ENCODE measurements at regions not wholly inside any gene's neighbourhood (a gene's known extent, or its start where the extent isn't known, plus 50 kb on each side); places are given as distances from the start of the nearest gene placed in this dataset.

DNA sequence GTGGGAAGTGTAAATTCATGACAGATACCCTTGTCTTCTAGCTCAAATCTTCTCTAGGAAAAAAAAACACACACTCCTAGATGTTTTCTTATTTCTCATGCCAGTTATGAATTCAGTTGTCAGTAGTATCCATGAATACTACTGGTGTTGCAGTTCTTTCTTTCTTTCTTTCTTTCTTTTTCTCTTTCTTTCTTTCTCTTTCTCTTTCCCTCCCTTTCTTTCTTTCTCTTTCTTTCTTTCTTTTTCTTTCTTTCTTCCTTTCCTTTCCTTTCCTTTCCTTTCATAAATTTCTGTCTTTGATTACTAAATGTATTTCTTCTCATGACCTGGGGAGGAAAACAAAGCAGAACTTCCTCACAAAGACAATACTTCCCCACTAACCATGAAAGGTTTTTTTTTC is 253.8 kb downstream of the PCDH7 start:
- Histone ChIP-seq H3K27ac (no peak overlapping the region), H3K4me3 (no peak overlapping the region), H3K36me3 (no peaks in the 10 kb centered on the region), H3K9me3 (no peaks in the 10 kb centered on the region), H3K27me3 (no peaks in the 10 kb centered on the region), H3K4me1 (no peaks in the 10 kb centered on the region)
- intact Hi-C loops (cut with DNase I; ENCODE audit: low total_unique reads), result no loop called here
- no peak for DNase-seq (ENCODE audit: low spot score in 2 of 2)
- TF ChIP-seq CTCF (IDR thresholded peaks at IDR 0.05), result no peak
- no peak for TF ChIP-seq POLR2A (IDR thresholded peaks at IDR 0.05)
- TF ChIP-seq POLR2AphosphoS5 (IDR thresholded peaks at IDR 0.05), result no peak

- H3K4me3 ChIP-seq, result no peak overlapping the region
- no peaks in the 10 kb centered on the region for H3K9me3 ChIP-seq
- DNase-seq (ENCODE audit: low spot score in 2 of 2), result no peak
- no peak overlapping the region for H3K27ac ChIP-seq
- H3K27me3 ChIP-seq, result no peaks in the 10 kb centered on the region
- no peaks in the 10 kb centered on the region for H3K36me3 ChIP-seq
- TF ChIP-seq POLR2AphosphoS5 (IDR thresholded peaks at IDR 0.05), result no peak
- TF ChIP-seq CTCF (IDR thresholded peaks at IDR 0.05), result no peak
- TF ChIP-seq POLR2A (IDR thresholded peaks at IDR 0.05), result no peak
- no peaks in the 10 kb centered on the region for H3K4me1 ChIP-seq
- intact Hi-C loops (cut with DNase I; ENCODE audit: low total_unique reads), result no loop called here
Observed at GRCh38 chr4:30979402-30979801, 259.2 kb downstream of the PCDH7 start.

DNA sequence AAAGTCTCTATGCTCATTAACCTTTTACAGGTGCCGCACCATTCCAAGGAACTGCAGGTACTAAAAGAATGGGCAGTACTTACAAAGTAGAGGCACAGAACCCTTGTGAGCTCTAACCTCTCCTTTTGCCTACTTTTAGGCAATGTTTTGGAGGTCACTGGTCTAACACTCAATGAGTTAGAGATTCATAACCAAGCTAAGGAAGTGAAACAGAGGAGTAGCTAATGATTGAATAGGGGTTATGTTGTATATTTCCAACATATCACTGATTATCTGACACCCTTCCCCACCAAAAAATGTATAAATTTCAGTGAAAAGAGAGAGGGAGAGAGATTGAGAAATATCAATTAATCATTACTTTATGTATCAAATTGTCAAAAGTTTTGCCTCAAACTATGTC is 269.3 kb downstream of the PCDH7 start:
- Histone ChIP-seq H3K4me1 (no peaks in the 10 kb centered on the region), H3K9me3 (no peaks in the 10 kb centered on the region), H3K27me3 (no peaks in the 10 kb centered on the region), H3K27ac (no peak overlapping the region), H3K36me3 (no peaks in the 10 kb centered on the region), H3K4me3 (no peak overlapping the region)
- TF ChIP-seq CTCF (IDR thresholded peaks at IDR 0.05), result no peak
- no peak for TF ChIP-seq POLR2A (IDR thresholded peaks at IDR 0.05)
- TF ChIP-seq POLR2AphosphoS5 (IDR thresholded peaks at IDR 0.05), result no peak
- intact Hi-C loops (cut with DNase I; ENCODE audit: low total_unique reads), result loop anchor here (5.0 kb wide), 1 partner anchor 237 kb away; no protein-coding TSS in a partner anchor
- no peak for DNase-seq (ENCODE audit: low spot score in 2 of 2)

DNA sequence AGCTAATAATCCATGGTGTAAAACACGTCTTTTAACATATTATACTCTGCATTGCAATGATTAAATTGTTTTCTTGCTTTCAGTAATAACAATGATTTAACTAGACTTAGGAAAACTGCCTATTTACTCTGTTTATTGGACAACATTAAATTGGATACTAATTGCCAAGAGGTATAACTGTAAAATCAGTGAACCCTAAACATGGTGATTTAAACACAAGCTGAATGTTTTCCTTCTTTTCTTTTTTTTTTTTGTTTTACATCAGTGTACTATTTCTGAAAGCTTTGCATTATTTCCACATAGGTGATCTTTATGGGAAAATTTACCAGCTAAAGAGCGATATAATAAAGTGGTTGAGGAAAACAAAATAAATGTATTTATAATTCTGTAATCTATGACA is 276.7 kb downstream of the PCDH7 start:
- DNase-seq (ENCODE audit: low spot score in 2 of 2), result no peak
- TF ChIP-seq POLR2AphosphoS5 (IDR thresholded peaks at IDR 0.05) (no peak), CTCF (IDR thresholded peaks at IDR 0.05) (no peak), POLR2A (IDR thresholded peaks at IDR 0.05) (no peak)
- no peaks in the 10 kb centered on the region for H3K9me3 ChIP-seq
- H3K27me3 ChIP-seq, result no peaks in the 10 kb centered on the region
- H3K4me1 ChIP-seq, result no peaks in the 10 kb centered on the region
- intact Hi-C loops (cut with DNase I; ENCODE audit: low total_unique reads), result no loop called here
- H3K36me3 ChIP-seq, result no peaks in the 10 kb centered on the region
- H3K4me3 ChIP-seq, result no peak overlapping the region
- no peak overlapping the region for H3K27ac ChIP-seq

- no peaks in the 10 kb centered on the region for H3K27me3 ChIP-seq
- H3K27ac ChIP-seq, result no peak overlapping the region
- DNase-seq (ENCODE audit: low spot score in 2 of 2), result no peak
- intact Hi-C loops (cut with DNase I; ENCODE audit: low total_unique reads), result no loop called here
- H3K4me3 ChIP-seq, result no peak overlapping the region
- H3K36me3 ChIP-seq, result no peaks in the 10 kb centered on the region
- no peaks in the 10 kb centered on the region for H3K4me1 ChIP-seq
- no peak for TF ChIP-seq POLR2AphosphoS5 (IDR thresholded peaks at IDR 0.05)
- TF ChIP-seq POLR2A (IDR thresholded peaks at IDR 0.05), result no peak
- no peak for TF ChIP-seq CTCF (IDR thresholded peaks at IDR 0.05)
- H3K9me3 ChIP-seq, result no peaks in the 10 kb centered on the region
Observed at GRCh38 chr4:31005037-31005436, 284.9 kb downstream of the PCDH7 start.
